Mesendoderm (in vitro differentiated cells): ENCODE measurements at regions not wholly inside any gene's neighbourhood (a gene's known extent, or its start where the extent isn't known, plus 50 kb on each side); places are given as distances from the start of the nearest gene placed in this dataset.
A peak's percentile ranks its signal among the peaks of the same experiment; 100 is the strongest.
"Not testable (repeated sequence)": the region's sequence is repeated elsewhere in the genome, so short reads cannot be mapped to it uniquely, and the experiment has no call there.

Source experiments
- DNase-seq: peaks from one replicate; pipeline ENCODE4 v3.0.0; 2013
- H2AK5ac ChIP-seq: 2 replicates; pipeline ENCODE4 v1.6.1; 2013; ENCODE audit warnings: low read length, inconsistent platforms
- H2BK120ac ChIP-seq: 2 replicates; pipeline ENCODE4 v1.6.1; 2013; ENCODE audit warnings: low read depth, mild to moderate bottlenecking, low read length, moderate library complexity, mixed read lengths
- H2BK15ac ChIP-seq: replicated peaks from 2 replicates; pipeline ENCODE4 v1.6.1; 2013; ENCODE audit warnings: low read depth, mild to moderate bottlenecking, moderate library complexity
- H2BK5ac ChIP-seq: 2 replicates; pipeline ENCODE4 v1.6.1; 2013; ENCODE audit warnings: low read length, inconsistent platforms
- H3K18ac ChIP-seq: 2 replicates; pipeline ENCODE4 v1.6.1; 2013; ENCODE audit warnings: mild to moderate bottlenecking, low read length, mixed read lengths
- H3K23ac ChIP-seq: one replicate; pipeline ENCODE4 v1.6.1; 2013; ENCODE audit warnings: low read length
- H3K27ac ChIP-seq: 2 replicates; pipeline ENCODE4 v1.5.1; 2013; ENCODE audit warnings: low read depth, mild to moderate bottlenecking, inconsistent platforms, low read length, moderate library complexity
- H3K27me3 ChIP-seq: 2 replicates; pipeline ENCODE4 v1.6.1; 2013; ENCODE audit warnings: low read length, control low read depth, mild to moderate bottlenecking, inconsistent platforms; ENCODE audit not compliant: insufficient read depth, poor library complexity
- H3K36me3 ChIP-seq: 2 replicates; pipeline ENCODE4 v1.6.1; 2013; ENCODE audit warnings: low read length, inconsistent platforms; ENCODE audit not compliant: control insufficient read depth, insufficient read depth
- H3K4ac ChIP-seq: one replicate; pipeline ENCODE4 v1.6.1; 2013; ENCODE audit warnings: low read depth, mild to moderate bottlenecking, low read length, moderate library complexity
- H3K4me1 ChIP-seq: 2 replicates; pipeline ENCODE4 v1.6.1; 2013; ENCODE audit warnings: low read depth, low read length, inconsistent platforms; ENCODE audit not compliant: control insufficient read depth
- H3K4me2 ChIP-seq: 2 replicates; pipeline ENCODE4 v1.6.1; 2013; ENCODE audit warnings: low read length
- H3K4me3 ChIP-seq: 2 replicates; pipeline ENCODE4 v1.5.1; 2013; ENCODE audit warnings: mild to moderate bottlenecking, low read length
- H3K56ac ChIP-seq: one replicate; pipeline ENCODE4 v1.6.1; 2013; ENCODE audit warnings: low read length
- H3K79me1 ChIP-seq: 2 replicates; pipeline ENCODE4 v1.6.1; 2013; ENCODE audit warnings: low read length, inconsistent platforms
- H3K79me2 ChIP-seq: 2 replicates; pipeline ENCODE4 v1.6.1; 2013; ENCODE audit warnings: mild to moderate bottlenecking, low read length; ENCODE audit not compliant: control insufficient read depth, insufficient read depth
- H3K9ac ChIP-seq: 2 replicates; pipeline ENCODE4 v1.6.1; 2013; ENCODE audit warnings: low read length, inconsistent platforms
- H4K5ac ChIP-seq: one replicate; pipeline ENCODE4 v1.6.1; 2013; ENCODE audit warnings: low read length
- H4K8ac ChIP-seq: one replicate; pipeline ENCODE4 v1.6.1; 2013; ENCODE audit warnings: low read depth, mild to moderate bottlenecking, control low read depth, low read length, moderate library complexity
- WGBS: extraction: QIAGEN DNeasy Blood & Tissue Kit; methylation state at CpG from one replicate; pipeline ENCODE4 v1.1.7; 2013; ENCODE audit warnings: low lambda C conversion rate, missing lambda C conversion rate; ENCODE audit not compliant: insufficient coverage; ENCODE audit errors: extremely low coverage; 5-methylcytosine and 5-hydroxymethylcytosine counted together

- no peak overlapping the region for H3K18ac ChIP-seq
- H3K56ac ChIP-seq = no peak overlapping the region
- H4K5ac ChIP-seq = no peak overlapping the region
- H3K4me1 ChIP-seq = peaks cover 3% of the 10 kb centered on the region
- no peak overlapping the region for H3K4me2 ChIP-seq
- no peak overlapping the region for H3K4me3 ChIP-seq
- no peak overlapping the region for H3K4ac ChIP-seq
- WGBS = no CpG with 5 or more reads among the region's 9 CpGs
- no peak overlapping the region for H3K23ac ChIP-seq
- no peak overlapping the region for H3K27ac ChIP-seq
- H2AK5ac ChIP-seq = no peak overlapping the region
- no peak overlapping the region for H2BK5ac ChIP-seq
- peak; percentile 14 for DNase-seq
- no peaks in the 10 kb centered on the region for H3K79me2 ChIP-seq
- H3K9ac ChIP-seq = no peak overlapping the region
- H4K8ac ChIP-seq = no peak overlapping the region
- H3K36me3 ChIP-seq = no peaks in the 10 kb centered on the region
- no peak overlapping the region for H2BK120ac ChIP-seq
- no peak overlapping the region for H2BK15ac ChIP-seq
- no peaks in the 10 kb centered on the region for H3K27me3 ChIP-seq
- no peaks in the 10 kb centered on the region for H3K79me1 ChIP-seq
Measured at GRCh38 chr17:72571813-72572396, 451.1 kb downstream of the SOX9 start.

GRCh38 chr17:72572604-72573491 lies 452.0 kb downstream of the SOX9 start:
- WGBS = no CpG with 5 or more reads among the region's 12 CpGs
- H2BK120ac ChIP-seq = no peak overlapping the region
- H3K56ac ChIP-seq = no peak overlapping the region
- no peak overlapping the region for H3K23ac ChIP-seq
- no peak overlapping the region for H3K4me2 ChIP-seq
- H3K27ac ChIP-seq = no peak overlapping the region
- no peak overlapping the region for H3K9ac ChIP-seq
- no peak overlapping the region for H3K18ac ChIP-seq
- H2BK5ac ChIP-seq = no peak overlapping the region
- H3K79me2 ChIP-seq = no peaks in the 10 kb centered on the region
- H4K5ac ChIP-seq = no peak overlapping the region
- H2AK5ac ChIP-seq = no peak overlapping the region
- no peaks in the 10 kb centered on the region for H3K36me3 ChIP-seq
- H3K4me1 ChIP-seq = peaks cover 3% of the 10 kb centered on the region
- H3K4me3 ChIP-seq = no peak overlapping the region
- no peak overlapping the region for H3K4ac ChIP-seq
- H3K27me3 ChIP-seq = no peaks in the 10 kb centered on the region
- H3K79me1 ChIP-seq = no peaks in the 10 kb centered on the region
- no peak overlapping the region for H4K8ac ChIP-seq
- H2BK15ac ChIP-seq = no peak overlapping the region
- no peak for DNase-seq

GRCh38 chr17:72573492-72573801 lies 452.6 kb downstream of the SOX9 start:
- H4K8ac ChIP-seq, H2BK15ac ChIP-seq, H2AK5ac ChIP-seq, H3K79me1 ChIP-seq, H2BK5ac ChIP-seq, H3K18ac ChIP-seq, H3K23ac ChIP-seq, H2BK120ac ChIP-seq, H3K56ac ChIP-seq, H3K9ac ChIP-seq, H4K5ac ChIP-seq, H3K4me2 ChIP-seq, H3K4ac ChIP-seq, H3K27ac ChIP-seq, H3K36me3 ChIP-seq, DNase-seq, H3K79me2 ChIP-seq, H3K27me3 ChIP-seq, H3K4me1 ChIP-seq, H3K4me3 ChIP-seq: not testable (repeated sequence)
- WGBS = no CpG with 5 or more reads among the region's 5 CpGs

GRCh38 chr17:72574675-72575510 lies 454.1 kb downstream of the SOX9 start:
- WGBS = no CpG with 5 or more reads among the region's 12 CpGs
- no peak overlapping the region for H3K23ac ChIP-seq
- no peaks in the 10 kb centered on the region for H3K79me1 ChIP-seq
- no peak overlapping the region for H3K9ac ChIP-seq
- H4K5ac ChIP-seq = no peak overlapping the region
- no peak overlapping the region for H2BK120ac ChIP-seq
- DNase-seq = no peak
- peaks cover 3% of the 10 kb centered on the region for H3K4me1 ChIP-seq
- H2BK15ac ChIP-seq = no peak overlapping the region
- H3K4ac ChIP-seq = no peak overlapping the region
- H3K79me2 ChIP-seq = no peaks in the 10 kb centered on the region
- no peak overlapping the region for H3K4me3 ChIP-seq
- H3K18ac ChIP-seq = no peak overlapping the region
- no peak overlapping the region for H3K4me2 ChIP-seq
- no peaks in the 10 kb centered on the region for H3K36me3 ChIP-seq
- no peaks in the 10 kb centered on the region for H3K27me3 ChIP-seq
- H4K8ac ChIP-seq = no peak overlapping the region
- H2AK5ac ChIP-seq = no peak overlapping the region
- H2BK5ac ChIP-seq = no peak overlapping the region
- H3K27ac ChIP-seq = no peak overlapping the region
- no peak overlapping the region for H3K56ac ChIP-seq

GRCh38 chr17:72575542-72576233 lies 454.9 kb downstream of the SOX9 start:
- Histone ChIP-seq H3K9ac (no peak overlapping the region), H3K27me3 (no peaks in the 10 kb centered on the region), H3K18ac (no peak overlapping the region), H2AK5ac (no peak overlapping the region), H3K4me1 (peaks cover 3% of the 10 kb centered on the region), H3K36me3 (no peaks in the 10 kb centered on the region), H3K56ac (no peak overlapping the region), H3K23ac (no peak overlapping the region), H2BK5ac (no peak overlapping the region), H3K27ac (no peak overlapping the region), H3K4me2 (no peak overlapping the region), H3K4me3 (no peak overlapping the region), H2BK120ac (no peak overlapping the region), H4K5ac (no peak overlapping the region), H2BK15ac (no peak overlapping the region), H3K79me2 (no peaks in the 10 kb centered on the region), H3K4ac (no peak overlapping the region), H4K8ac (no peak overlapping the region), H3K79me1 (no peaks in the 10 kb centered on the region)
- peak; percentile 48 for DNase-seq
- WGBS = no CpG with 5 or more reads among the region's 8 CpGs
